ENCODE measurements at regions not wholly inside any gene's neighbourhood (a gene's known extent, or its start where the extent isn't known, plus 50 kb on each side); places are given as distances from the start of the nearest gene placed in this dataset.

DNA sequence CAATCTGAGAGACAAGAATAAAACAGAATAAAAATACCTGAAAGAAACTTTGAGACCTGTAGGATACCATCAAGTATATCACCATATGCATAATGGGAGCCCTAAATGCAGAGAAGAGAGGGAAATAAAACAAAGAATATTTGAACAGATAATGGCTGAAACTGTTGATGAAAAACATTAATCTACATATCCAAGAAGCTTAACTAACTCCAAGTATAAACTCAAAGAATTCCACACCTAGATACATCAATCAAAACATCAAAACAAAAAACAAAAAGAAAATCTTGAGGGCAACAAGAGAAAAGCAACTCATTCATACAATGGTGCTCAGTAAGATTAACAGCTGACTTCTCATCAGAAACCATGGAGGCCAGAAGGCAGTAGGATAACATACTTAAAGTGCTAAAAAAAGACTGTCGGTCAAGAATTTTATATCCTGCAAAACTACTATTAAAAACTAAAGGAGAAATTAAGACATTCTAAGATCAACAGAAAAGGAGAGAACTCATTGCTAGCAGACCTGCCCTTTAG is 101.6 kb downstream of the FOXD1 start:
- POLR2A ChIA-PET = no interaction called here
- DNase-seq (ENCODE audit: low read depth, low spot score) (no peak), FAIRE-seq (no peak), ATAC-seq (no peak)
- no TSS peak for BruUV-seq (replicated peaks)
- RAD21 ChIA-PET (ENCODE audit: unreplicated experiment) = interaction anchor here (0.6 kb wide), 1 partner anchor 1293 kb away, joined by 3 read pairs; the partner anchor contains the start of gene ENC1
- Histone ChIP-seq H3K9ac (ENCODE audit: control insufficient read depth, insufficient read depth, low read length) (no peak overlapping the region), H3K36me3 (ENCODE audit: control insufficient read depth in 2 of 2, insufficient read depth in 2 of 2, low read length in 1 of 2) (no peaks in the 10 kb centered on the region), H3K79me2 (ENCODE audit: control insufficient read depth, insufficient read depth, low read length) (no peaks in the 10 kb centered on the region), H3K27ac (ENCODE audit: control insufficient read depth, insufficient read depth) (no peak overlapping the region), H2AFZ (ENCODE audit: control insufficient read depth, low read depth, low read length) (no peak overlapping the region), H3K27me3 (replicated peaks in 1 of 2; ENCODE audit: control insufficient read depth in 2 of 2, insufficient read depth in 2 of 2, low read length in 1 of 2) (no peaks in the 10 kb centered on the region), H3K4me2 (ENCODE audit: control insufficient read depth, insufficient read depth) (no peak overlapping the region), H4K20me1 (ENCODE audit: control insufficient read depth, insufficient read depth) (no peaks in the 10 kb centered on the region), H3K9me3 (replicated peaks; ENCODE audit: control insufficient read depth, insufficient read depth, low read length) (no peaks in the 10 kb centered on the region), H3K4me1 (ENCODE audit: control insufficient read depth, insufficient read depth, low read length) (no peaks in the 10 kb centered on the region), H3K4me3 (no peak overlapping the region)
- CTCF ChIA-PET = no interaction called here
- intact Hi-C loops (cut with micrococcal nuclease; ENCODE audit: unreplicated experiment) (no loop called here), in situ Hi-C loops (cut with MboI) (no loop called here)
- SMC1A ChIA-PET (ENCODE audit: uncharacterized antibody, unreplicated experiment) = no interaction called here
- no peak for TF ChIP-seq ZNF274 (IDR thresholded peaks at IDR 0.05; ENCODE audit: insufficient read depth, insufficient read length)
- WGBS (ENCODE audit: insufficient coverage, insufficient replicate concordance, low lambda C conversion rate, missing lambda C conversion rate) = 71% methylated on average over 1 of the region's 1 CpG

DNA sequence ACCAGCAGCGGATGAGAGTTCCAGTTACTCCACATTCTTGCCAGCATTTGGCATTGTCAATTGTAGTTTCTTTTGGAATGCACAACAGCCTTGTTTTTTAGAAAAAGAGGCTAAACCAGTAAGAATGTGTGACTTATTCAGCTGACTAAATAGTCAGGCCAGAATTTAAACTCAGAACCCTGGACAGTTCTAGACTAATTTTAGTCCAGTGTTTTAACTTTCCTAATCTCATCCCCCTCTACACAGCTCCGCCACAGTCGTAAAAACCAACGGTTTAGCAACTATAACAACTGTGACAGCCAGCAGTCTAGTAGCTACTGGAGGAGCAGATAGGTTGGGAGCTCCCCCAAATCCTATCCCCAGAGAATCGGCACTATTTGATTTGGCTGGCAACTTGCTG is 103.7 kb downstream of the FOXD1 start:
- Histone ChIP-seq H4K20me1 (ENCODE audit: control insufficient read depth, insufficient read depth) (no peaks in the 10 kb centered on the region), H3K27ac (ENCODE audit: control insufficient read depth, insufficient read depth) (no peak overlapping the region), H3K4me3 (no peak overlapping the region), H3K4me2 (ENCODE audit: control insufficient read depth, insufficient read depth) (no peak overlapping the region), H3K4me1 (ENCODE audit: control insufficient read depth, insufficient read depth, low read length) (no peaks in the 10 kb centered on the region), H3K9ac (ENCODE audit: control insufficient read depth, insufficient read depth, low read length) (no peak overlapping the region), H3K9me3 (replicated peaks; ENCODE audit: control insufficient read depth, insufficient read depth, low read length) (no peaks in the 10 kb centered on the region), H3K27me3 (replicated peaks in 1 of 2; ENCODE audit: control insufficient read depth in 2 of 2, insufficient read depth in 2 of 2, low read length in 1 of 2) (no peaks in the 10 kb centered on the region; a peak in 1 of 4 replicates), H3K36me3 (ENCODE audit: control insufficient read depth in 2 of 2, insufficient read depth in 2 of 2, low read length in 1 of 2) (no peaks in the 10 kb centered on the region), H3K79me2 (ENCODE audit: control insufficient read depth, insufficient read depth, low read length) (no peaks in the 10 kb centered on the region), H2AFZ (ENCODE audit: control insufficient read depth, low read depth, low read length) (no peak overlapping the region)
- DNase-seq (ENCODE audit: low read depth, low spot score) = no peak
- SMC1A ChIA-PET (ENCODE audit: uncharacterized antibody, unreplicated experiment) = interaction anchor here (0.6 kb wide), 2 partner anchors 102 to 388 kb away, joined by 3 to 4 read pairs; no protein-coding TSS in a partner anchor
- CTCF ChIA-PET = interaction anchor here (0.9 kb wide), 1 partner anchor 9 kb away, joined by 3 read pairs; no protein-coding TSS in a partner anchor
- RAD21 ChIA-PET (ENCODE audit: unreplicated experiment) = no interaction called here
- 48% methylated on average over 5 of the region's 5 CpGs for WGBS (ENCODE audit: insufficient coverage, insufficient replicate concordance, low lambda C conversion rate, missing lambda C conversion rate)
- TF ChIP-seq SMC3 (IDR thresholded peaks at IDR 0.05; ENCODE audit: borderline replicate concordance, low read length) (no peak), SMAD1 (IDR thresholded peaks at IDR 0.05; ENCODE audit: low read depth, partially characterized antibody) (no peak), RELA (IDR thresholded peaks at IDR 0.05; ENCODE audit: borderline replicate concordance, partially characterized antibody) (no peak), ZNF622 (IDR thresholded peaks at IDR 0.05) (no peak), NR2F1 (conservative IDR thresholded peaks at IDR 0.05) (no peak), EP300 (IDR thresholded peaks at IDR 0.05; ENCODE audit: borderline replicate concordance in 1 of 2, control insufficient read depth in 1 of 2, low read depth in 2 of 2, low read length in 2 of 2) (no peak)
- ATAC-seq = no peak
- BruUV-seq (replicated peaks) = no TSS peak
- in situ Hi-C loops (cut with MboI) (no loop called here), intact Hi-C loops (cut with micrococcal nuclease; ENCODE audit: unreplicated experiment) (no loop called here)
- FAIRE-seq = no peak
- POLR2A ChIA-PET = no interaction called here
